GM12865 (cell line): ENCODE measurements at regions not wholly inside any gene's neighbourhood (a gene's known extent, or its start where the extent isn't known, plus 50 kb on each side); places are given as distances from the start of the nearest gene placed in this dataset.

Experiments
- DNase-seq: peaks from one replicate; pipeline ENCODE4 v3.0.0; 2010; ENCODE audit warnings: low read depth
- H3K4me3 ChIP-seq: 2 replicates; pipeline ENCODE4 v1.5.1; 2011; ENCODE audit warnings: mild to moderate bottlenecking, low read depth, low read length, control low read depth
- TF ChIP-seq, protein P1 (sequence below): IDR thresholded peaks from 2 replicates; pipeline ENCODE4 v1.5.1; 2011; ENCODE audit warnings: low read length, control low read depth, low read depth, inconsistent platforms; ENCODE audit not compliant: insufficient read depth; ENCODE audit errors: missing control alignments

DNA sequence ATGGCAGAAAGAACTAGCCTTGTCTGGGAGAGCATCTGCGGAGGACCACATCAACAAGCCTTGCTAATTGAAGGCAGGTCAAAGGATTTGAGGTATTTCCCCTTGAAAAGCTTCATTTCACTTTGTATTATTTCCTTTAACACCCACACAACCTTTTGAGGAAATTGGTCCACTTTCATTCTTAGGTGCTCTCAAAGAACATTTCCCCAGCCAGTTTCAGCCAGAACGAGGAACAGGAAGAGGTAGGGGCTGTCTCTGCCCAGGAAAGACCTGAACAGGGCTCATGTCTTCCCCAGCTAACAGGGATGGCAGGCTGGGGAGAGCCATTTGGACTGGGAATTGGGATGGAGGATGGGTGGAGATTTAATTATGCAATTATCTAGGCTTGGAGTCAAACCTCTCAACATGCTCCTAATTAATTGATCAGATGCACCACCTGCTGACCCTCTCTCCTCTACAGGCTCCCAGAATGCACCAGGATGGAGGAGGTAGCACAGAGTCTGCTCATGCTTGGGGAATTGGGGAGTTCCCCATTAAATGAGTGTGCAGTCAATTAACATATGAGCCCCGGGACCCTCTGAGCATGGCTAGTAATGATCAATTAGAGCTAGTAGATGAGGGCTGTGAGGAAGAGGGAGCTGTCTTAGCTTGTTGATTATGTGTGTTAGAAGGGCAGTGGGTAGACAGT, 84.6 kb downstream of the GP2 start:
- peak; percentile 17 for DNase-seq
- H3K4me3 ChIP-seq: no peak overlapping the region
- TF ChIP-seq, protein P1, sequence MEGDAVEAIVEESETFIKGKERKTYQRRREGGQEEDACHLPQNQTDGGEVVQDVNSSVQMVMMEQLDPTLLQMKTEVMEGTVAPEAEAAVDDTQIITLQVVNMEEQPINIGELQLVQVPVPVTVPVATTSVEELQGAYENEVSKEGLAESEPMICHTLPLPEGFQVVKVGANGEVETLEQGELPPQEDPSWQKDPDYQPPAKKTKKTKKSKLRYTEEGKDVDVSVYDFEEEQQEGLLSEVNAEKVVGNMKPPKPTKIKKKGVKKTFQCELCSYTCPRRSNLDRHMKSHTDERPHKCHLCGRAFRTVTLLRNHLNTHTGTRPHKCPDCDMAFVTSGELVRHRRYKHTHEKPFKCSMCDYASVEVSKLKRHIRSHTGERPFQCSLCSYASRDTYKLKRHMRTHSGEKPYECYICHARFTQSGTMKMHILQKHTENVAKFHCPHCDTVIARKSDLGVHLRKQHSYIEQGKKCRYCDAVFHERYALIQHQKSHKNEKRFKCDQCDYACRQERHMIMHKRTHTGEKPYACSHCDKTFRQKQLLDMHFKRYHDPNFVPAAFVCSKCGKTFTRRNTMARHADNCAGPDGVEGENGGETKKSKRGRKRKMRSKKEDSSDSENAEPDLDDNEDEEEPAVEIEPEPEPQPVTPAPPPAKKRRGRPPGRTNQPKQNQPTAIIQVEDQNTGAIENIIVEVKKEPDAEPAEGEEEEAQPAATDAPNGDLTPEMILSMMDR: no peak

DNA sequence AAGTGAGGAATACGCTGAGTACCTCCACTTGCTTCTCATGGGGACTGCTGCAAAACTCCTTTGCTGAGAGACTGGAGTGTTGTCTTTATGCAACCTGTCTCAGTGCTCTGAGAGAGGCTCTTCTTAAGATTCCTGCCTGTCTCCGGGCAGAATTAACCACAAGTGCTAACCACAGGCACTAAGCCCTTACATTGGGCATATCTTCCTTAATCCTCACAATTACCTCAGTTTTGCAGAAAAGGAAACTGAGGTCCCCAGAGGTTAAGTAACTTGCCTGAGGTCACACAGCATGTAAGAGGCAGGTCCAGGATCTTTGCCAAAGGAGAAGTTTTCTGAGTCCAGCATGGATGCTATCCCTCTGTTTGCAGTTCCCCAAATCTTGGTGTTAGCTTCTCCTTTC, 86.0 kb downstream of the GP2 start:
- no peak overlapping the region for H3K4me3 ChIP-seq
- DNase-seq: no peak
- TF ChIP-seq, protein P1: no peak

DNA sequence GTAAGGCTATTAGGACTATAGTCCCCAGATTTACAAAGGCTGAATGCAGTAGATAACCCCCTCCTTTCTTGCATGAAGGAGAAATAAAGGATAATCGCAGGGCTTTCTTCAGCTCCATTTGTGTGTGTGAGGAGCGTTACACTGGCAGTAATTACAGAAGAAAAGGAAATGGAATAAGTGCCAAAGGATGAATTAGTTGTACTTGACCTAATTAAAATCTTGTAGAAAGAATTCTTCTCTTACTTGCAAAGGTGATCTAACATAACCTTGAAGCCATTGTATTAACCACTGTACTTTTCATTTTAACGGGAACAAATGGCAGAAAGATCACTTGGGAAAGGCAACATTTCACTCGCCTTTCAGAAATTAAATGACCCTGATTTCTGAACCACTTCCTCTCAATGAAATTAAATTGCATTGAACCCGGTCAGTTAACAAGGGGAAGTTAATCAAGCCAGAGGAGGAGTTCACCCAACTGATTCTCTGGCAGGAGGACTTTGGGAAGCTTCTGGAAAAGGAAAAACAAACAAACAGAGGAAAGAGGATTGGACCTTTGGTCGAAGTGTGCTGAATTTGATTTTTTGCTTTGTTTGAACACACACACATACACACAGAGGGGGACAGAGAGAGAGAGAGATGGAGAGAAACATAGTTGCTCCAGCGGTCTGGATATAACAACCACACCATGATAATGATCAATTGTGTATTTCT, 90.6 kb downstream of the GP2 start:
- DNase-seq: no peak
- H3K4me3 ChIP-seq: no peak overlapping the region
- TF ChIP-seq, protein P1: no peak

DNA sequence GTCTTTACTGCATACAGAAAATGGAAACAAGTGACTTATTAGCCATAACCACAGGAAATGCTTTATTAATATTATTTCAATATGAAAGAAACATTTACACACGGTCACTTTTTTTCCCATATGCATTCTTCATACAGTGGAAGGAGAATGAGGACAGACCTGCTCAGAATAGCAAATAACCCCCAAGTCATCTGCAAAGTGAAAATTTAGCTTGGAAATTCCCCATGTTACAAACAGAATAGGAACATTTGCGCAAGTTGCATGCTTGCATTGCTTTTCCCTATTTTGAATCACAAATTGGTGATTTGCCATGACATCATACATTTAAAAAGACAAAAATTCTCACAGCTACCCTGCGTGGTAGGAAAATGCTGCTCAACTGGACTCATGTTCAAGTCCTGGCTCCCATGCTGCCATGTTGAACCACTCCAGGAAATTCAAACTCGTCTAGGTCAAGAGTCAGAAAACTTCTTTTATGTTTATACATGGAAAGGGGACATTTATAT, 102.0 kb downstream of the GP2 start:
- no peak overlapping the region for H3K4me3 ChIP-seq
- peak; percentile 19 for DNase-seq
- TF ChIP-seq, protein P1: no peak

DNA sequence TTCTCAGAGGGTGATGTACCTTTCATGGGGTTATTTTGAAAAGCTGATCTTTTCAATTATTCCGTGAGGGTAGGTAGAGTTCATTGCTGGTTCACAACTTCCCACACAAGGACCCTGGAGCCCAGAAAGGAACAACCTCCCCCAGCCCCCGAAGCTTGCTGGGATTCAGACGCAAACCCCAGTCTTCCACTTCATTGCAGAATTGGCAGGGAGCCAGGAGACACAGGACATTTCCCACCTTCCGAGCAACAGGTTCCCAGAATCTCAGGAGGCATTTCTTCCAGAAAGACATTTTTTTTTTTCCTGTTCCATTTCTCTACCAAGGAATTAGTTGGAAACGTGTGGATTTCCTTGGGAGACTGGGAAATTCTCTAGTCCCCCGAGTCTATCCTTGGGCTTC, 106.1 kb downstream of the GP2 start:
- no peak for DNase-seq
- TF ChIP-seq, protein P1: no peak
- no peak overlapping the region for H3K4me3 ChIP-seq

DNA sequence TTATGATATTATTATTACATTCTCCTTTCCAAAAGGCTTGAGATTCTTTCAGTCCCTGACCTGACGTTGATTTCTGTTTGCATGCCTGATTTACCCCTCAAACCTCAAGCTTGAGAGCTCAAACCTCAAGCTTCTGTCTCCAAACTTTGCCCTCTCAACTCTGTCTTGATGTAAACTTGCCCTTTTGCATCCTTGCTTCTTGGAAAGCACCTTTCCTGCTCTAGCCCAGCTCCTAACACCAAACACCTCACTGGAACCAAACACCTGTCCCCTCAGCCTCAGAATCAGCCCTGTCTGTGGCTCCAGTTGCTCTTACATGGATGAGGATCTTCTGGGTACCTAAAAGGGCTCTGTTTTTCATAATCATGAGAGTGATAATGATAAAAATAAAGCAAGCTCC, 109.2 kb downstream of the GP2 start:
- TF ChIP-seq, protein P1: no peak
- no peak overlapping the region for H3K4me3 ChIP-seq
- DNase-seq: peak; percentile 51
